Coronary artery (tissue), 2 donors: ENCODE measurements at regions not wholly inside any gene's neighbourhood (a gene's known extent, or its start where the extent isn't known, plus 50 kb on each side); places are given as distances from the start of the nearest gene placed in this dataset.

Source experiments
- DNase-seq: peaks from one replicate; pipeline ENCODE4 v3.0.0-alpha.2; 2017; ENCODE audit warnings: low spot score
- H3K27ac ChIP-seq, 2 donors: fragments of 200-600 bp; sonication (generic); one replicate each; pipeline ENCODE4 v1.5.1; 2016 to 2019
- H3K4me3 ChIP-seq: fragments of 200-600 bp; sonication (generic); 2 replicates; pipeline ENCODE4 v1.5.1; 2016; ENCODE audit warnings: mild to moderate bottlenecking, moderate library complexity
- TF ChIP-seq, protein P1 (sequence below): fragments of 200-600 bp; sonication (generic); IDR thresholded peaks from one replicate; pipeline ENCODE4 v1.5.1; 2019; ENCODE audit warnings: antibody characterized with exemption

DNA sequence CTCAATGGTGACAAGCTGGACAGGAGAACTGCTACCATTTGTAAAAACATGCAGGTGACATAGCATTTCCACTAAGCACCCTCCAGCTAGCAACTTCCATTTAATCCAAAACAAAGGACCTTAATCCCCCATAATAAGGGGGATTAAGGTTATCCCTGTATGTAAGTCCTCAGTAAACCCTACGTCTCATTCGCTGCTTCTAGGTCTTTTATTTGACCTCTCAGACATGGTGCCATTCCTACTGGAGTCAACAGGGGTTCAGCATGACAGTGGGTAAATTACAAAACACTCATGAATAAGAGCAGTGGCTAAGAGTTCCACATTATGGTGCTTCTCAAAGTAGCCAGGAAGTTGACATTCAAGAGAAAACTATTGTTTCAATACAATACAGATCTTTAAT is 121.8 kb upstream of the CAV2 start:
- no peak for DNase-seq
- TF ChIP-seq, protein P1, sequence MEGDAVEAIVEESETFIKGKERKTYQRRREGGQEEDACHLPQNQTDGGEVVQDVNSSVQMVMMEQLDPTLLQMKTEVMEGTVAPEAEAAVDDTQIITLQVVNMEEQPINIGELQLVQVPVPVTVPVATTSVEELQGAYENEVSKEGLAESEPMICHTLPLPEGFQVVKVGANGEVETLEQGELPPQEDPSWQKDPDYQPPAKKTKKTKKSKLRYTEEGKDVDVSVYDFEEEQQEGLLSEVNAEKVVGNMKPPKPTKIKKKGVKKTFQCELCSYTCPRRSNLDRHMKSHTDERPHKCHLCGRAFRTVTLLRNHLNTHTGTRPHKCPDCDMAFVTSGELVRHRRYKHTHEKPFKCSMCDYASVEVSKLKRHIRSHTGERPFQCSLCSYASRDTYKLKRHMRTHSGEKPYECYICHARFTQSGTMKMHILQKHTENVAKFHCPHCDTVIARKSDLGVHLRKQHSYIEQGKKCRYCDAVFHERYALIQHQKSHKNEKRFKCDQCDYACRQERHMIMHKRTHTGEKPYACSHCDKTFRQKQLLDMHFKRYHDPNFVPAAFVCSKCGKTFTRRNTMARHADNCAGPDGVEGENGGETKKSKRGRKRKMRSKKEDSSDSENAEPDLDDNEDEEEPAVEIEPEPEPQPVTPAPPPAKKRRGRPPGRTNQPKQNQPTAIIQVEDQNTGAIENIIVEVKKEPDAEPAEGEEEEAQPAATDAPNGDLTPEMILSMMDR, result no peak
- Histone ChIP-seq H3K27ac (no peak overlapping the region), H3K4me3 (no peak overlapping the region)

DNA sequence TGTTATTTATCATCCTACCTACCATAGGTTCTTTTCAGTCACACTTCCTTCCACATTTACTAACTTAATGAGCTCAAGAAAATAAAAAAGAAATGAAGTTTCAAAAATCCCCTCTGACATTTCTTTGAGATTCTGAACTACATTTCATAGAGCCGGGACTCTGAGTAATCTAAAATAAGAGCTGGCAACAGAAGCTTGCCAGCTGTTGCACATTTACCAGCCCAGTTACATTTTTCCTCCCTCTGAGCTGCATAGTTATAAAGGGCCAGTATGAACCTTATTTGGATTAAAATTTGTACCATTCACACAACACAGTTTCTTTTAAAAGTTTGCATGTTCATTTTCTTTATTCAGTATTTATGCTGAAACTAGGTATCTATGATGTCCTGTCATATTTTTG is 119.5 kb upstream of the CAV2 start:
- H3K27ac ChIP-seq, result peak overlapping the region; percentile 63 to 75
- TF ChIP-seq, protein P1, result no peak
- DNase-seq, result no peak
- H3K4me3 ChIP-seq, result no peak overlapping the region

DNA sequence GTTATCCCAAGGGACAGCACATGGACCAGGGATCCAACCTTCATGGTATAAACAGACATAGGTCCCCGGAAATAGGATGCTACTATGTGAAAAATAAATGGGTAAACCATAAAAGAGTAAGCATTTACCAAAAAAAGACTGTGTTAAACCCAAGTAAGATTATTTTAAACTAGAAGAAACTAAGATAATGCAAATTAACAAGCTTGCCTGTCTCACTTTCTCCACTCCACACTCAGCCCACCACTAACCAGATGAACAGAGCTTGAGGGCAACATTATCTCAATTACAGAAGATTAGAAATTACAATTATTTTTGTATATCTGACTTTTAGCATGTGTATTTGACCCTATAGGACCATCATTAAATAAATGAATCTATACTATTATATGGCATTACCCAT is 117.2 kb upstream of the CAV2 start:
- DNase-seq, result no peak
- Histone ChIP-seq H3K27ac (no peak overlapping the region), H3K4me3 (no peak overlapping the region)
- TF ChIP-seq, protein P1, result no peak

DNA sequence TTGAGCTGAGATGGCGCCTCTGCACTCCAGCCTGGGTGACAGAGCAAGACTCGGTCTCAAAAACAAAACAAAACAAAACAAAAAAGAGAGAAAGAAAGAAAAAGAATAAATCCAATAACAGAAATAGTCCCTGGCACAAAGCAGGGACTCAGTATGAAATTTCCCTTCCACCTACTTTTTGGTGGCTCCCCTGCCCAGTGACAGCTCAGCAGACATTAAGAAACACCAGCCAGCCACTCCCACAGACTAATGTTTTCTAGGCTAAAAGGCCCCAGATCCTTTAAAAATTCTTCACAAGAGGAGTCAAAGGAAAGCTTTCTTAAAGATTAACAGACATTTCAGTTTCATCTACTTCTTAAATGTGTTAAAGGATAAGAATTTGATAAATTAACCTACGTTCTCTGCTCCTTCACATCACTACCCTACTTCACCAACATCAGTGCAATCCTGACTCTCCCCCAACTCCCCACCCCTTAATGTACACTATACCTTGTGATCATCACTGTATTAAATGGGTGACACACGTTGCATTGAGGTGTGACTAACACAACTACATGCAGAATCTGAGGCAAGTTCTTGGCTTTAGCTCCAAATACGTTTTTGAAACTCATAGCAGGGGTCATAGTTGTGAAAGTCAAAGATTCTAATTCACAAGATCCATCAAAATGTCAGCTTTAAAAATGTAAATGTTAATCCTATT is 114.5 kb upstream of the CAV2 start:
- peak overlapping the region in 1 of 2 donors; percentile 34 for H3K27ac ChIP-seq
- TF ChIP-seq, protein P1, result no peak

DNA sequence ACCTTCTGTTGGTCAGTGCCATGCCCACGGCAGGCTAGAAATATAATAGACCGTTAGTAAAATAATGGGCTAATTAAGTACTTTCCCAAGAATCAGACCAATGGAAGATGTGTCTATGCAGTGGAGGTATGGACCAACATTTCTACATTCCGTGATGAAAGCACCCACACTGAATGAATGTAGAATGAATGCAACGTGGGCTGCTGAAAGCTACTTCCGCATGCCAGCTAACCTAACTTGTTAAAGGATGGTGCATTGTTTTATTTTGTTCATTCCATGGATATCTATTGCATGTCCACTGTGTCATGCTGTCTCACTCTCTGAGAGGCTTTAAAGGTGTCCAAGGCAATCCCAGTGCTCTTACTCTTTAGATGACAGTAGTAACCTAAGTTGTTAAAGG is 112.9 kb upstream of the CAV2 start:
- Histone ChIP-seq H3K4me3 (no peak overlapping the region), H3K27ac (no peak overlapping the region)
- TF ChIP-seq, protein P1, result no peak
- no peak for DNase-seq

More for the DNA sequence above, 114.5 kb upstream of the CAV2 start:
- H3K4me3 ChIP-seq, result no peak overlapping the region
- no peak for DNase-seq

DNA sequence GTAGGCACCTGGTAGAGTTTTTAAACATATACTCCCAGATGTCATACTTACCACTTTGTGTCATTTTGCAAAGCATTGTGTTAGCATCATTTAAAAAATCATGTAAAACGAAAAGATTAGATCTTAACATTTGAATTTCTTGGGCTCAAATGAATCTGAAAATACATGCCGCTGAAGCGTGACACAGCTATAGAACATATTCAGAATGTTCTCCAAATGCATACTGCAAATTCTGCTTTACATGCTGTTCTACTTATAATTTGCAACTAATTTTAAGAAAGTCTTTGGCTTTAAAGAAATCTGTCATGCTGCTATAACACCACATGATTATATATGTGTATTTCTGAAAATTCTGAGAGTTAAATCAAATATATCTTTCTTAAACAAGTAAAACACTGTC is 109.2 kb upstream of the CAV2 start:
- Histone ChIP-seq H3K27ac (no peak overlapping the region), H3K4me3 (no peak overlapping the region)
- TF ChIP-seq, protein P1, result no peak
- DNase-seq, result no peak

DNA sequence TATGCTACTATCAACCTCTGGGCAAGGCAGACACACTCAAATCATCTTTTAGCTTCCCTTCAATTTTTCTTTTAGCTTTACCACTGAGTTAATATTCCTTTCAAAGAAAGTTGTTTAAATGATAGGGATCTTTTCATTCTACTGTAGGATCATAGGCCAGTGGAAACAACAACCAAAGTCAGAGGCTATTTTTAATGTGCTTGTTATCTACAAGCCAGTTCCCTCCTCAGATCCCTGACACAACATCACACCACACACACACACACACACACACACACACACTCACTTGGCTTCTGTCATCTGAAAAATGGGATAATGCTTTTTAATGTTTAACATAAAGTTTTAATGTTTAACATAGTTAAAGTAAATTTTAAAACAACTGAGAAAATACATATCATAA is 106.7 kb upstream of the CAV2 start:
- no peak overlapping the region for H3K4me3 ChIP-seq

More for the DNA sequence above, 106.7 kb upstream of the CAV2 start:
- peak overlapping the region in 1 of 2 donors; percentile 72 for H3K27ac ChIP-seq
- TF ChIP-seq, protein P1, result no peak
- DNase-seq, result no peak
